Liver (tissue), 8 donors: ENCODE measurements at regions not wholly inside any gene's neighbourhood (a gene's known extent, or its start where the extent isn't known, plus 50 kb on each side); places are given as distances from the start of the nearest gene placed in this dataset.
"Not testable (repeated sequence)": the region's sequence is repeated elsewhere in the genome, so short reads cannot be mapped to it uniquely, and the experiment has no call there.

Experiments used
- DNase-seq: peaks from one replicate; pipeline ENCODE4 v3.0.0-alpha.2; 2017; ENCODE audit warnings: low spot score
- H3K27ac ChIP-seq, 2 donors: one replicate each; pipeline ENCODE4 v1.7.0; 2013; ENCODE audit warnings: inconsistent platforms in 2 of 2, low read length in 2 of 2, control low read depth in 1 of 2, low read depth in 1 of 2, mild to moderate bottlenecking in 1 of 2
- H3K27me3 ChIP-seq, 4 donors: one replicate each; pipeline versions ENCODE4 v1.6.1 to v1.7.0; 2013; ENCODE audit warnings: low read length in 3 of 4, inconsistent platforms in 1 of 4, mild to moderate bottlenecking in 1 of 4, moderate library complexity in 1 of 4; ENCODE audit not compliant: control insufficient read depth in 4 of 4, insufficient read depth in 4 of 4
- H3K36me3 ChIP-seq, 4 donors: one replicate each; pipeline versions ENCODE4 v1.6.1 to v1.7.0; 2013; ENCODE audit warnings: low read length in 3 of 4, mild to moderate bottlenecking in 3 of 4, low read depth in 1 of 4, moderate library complexity in 1 of 4; ENCODE audit not compliant: control insufficient read depth in 4 of 4, insufficient read depth in 3 of 4
- H3K4me1 ChIP-seq, 4 donors: one replicate each; pipeline versions ENCODE4 v1.6.1 to v1.7.0; 2013; ENCODE audit warnings: low read length in 3 of 4, mild to moderate bottlenecking in 3 of 4, moderate library complexity in 1 of 4; ENCODE audit not compliant: control insufficient read depth in 4 of 4, insufficient read depth in 4 of 4
- H3K4me3 ChIP-seq, 3 donors: one replicate each; pipeline versions ENCODE4 v1.6.1 to v1.7.0; 2013; ENCODE audit warnings: low read length in 3 of 3, control low read depth in 1 of 3, low read depth in 1 of 3, mild to moderate bottlenecking in 1 of 3
- H3K9ac ChIP-seq, 2 donors: one replicate each; pipeline ENCODE4 v1.7.0; 2013; ENCODE audit warnings: low read length in 2 of 2, mild to moderate bottlenecking in 2 of 2, moderate library complexity in 2 of 2, control low read depth in 1 of 2, low read depth in 1 of 2
- H3K9me3 ChIP-seq, 4 donors: one replicate each; pipeline versions ENCODE4 v1.6.1 to v1.7.0; 2013; ENCODE audit warnings: low read length in 3 of 4; ENCODE audit not compliant: control insufficient read depth in 4 of 4
- EGR1 ChIP-seq, 2 donors: IDR thresholded peaks; 2 replicates each; pipeline ENCODE4 v1.6.1; 2016 to 2018; ENCODE audit warnings: antibody characterized with exemption in 2 of 2, low read depth in 2 of 2
- FOXA2 ChIP-seq: IDR thresholded peaks from 2 replicates; pipeline ENCODE4 v1.6.1; 2016; ENCODE audit warnings: antibody characterized with exemption
- GABPA ChIP-seq, 2 donors: IDR thresholded peaks in 1 of 2; conservative IDR thresholded peaks in 1 of 2; 2 replicates each; pipeline ENCODE4 v1.6.1; 2016; ENCODE audit warnings: antibody characterized with exemption in 2 of 2, mild to moderate bottlenecking in 1 of 2, moderate library complexity in 1 of 2
- HNF4A ChIP-seq, 2 donors: conservative IDR thresholded peaks; 2 replicates each; pipeline ENCODE4 v1.6.1; 2016; ENCODE audit warnings: antibody characterized with exemption in 2 of 2, mild to moderate bottlenecking in 2 of 2
- HNF4G ChIP-seq: IDR thresholded peaks from 2 replicates; pipeline ENCODE4 v1.6.1; 2016; ENCODE audit warnings: antibody characterized with exemption
- JUND ChIP-seq, 2 donors: IDR thresholded peaks; 2 replicates each; pipeline ENCODE4 v1.6.1; 2016; ENCODE audit warnings: antibody characterized with exemption in 2 of 2
- MAX ChIP-seq: IDR thresholded peaks from 2 replicates; pipeline ENCODE4 v1.6.1; 2016; ENCODE audit warnings: antibody characterized with exemption
- NR2F2 ChIP-seq: IDR thresholded peaks from 2 replicates; pipeline ENCODE4 v1.6.1; 2016; ENCODE audit warnings: antibody characterized with exemption
- RAD21 ChIP-seq, 2 donors: IDR thresholded peaks; 2 replicates each; pipeline ENCODE4 v1.6.1; 2016; ENCODE audit warnings: antibody characterized with exemption in 2 of 2, mild to moderate bottlenecking in 2 of 2
- RXRA ChIP-seq, 2 donors: IDR thresholded peaks; 2 replicates each; pipeline ENCODE4 v1.6.1; 2017 to 2018; ENCODE audit warnings: antibody characterized with exemption in 2 of 2, mild to moderate bottlenecking in 1 of 2
- SP1 ChIP-seq: IDR thresholded peaks from 2 replicates; pipeline ENCODE4 v1.6.1; 2018; ENCODE audit warnings: antibody characterized with exemption, mild to moderate bottlenecking
- YY1 ChIP-seq: IDR thresholded peaks from 2 replicates; pipeline ENCODE4 v1.6.1; 2016; ENCODE audit warnings: antibody characterized with exemption, mild to moderate bottlenecking
- WGBS: extraction: QIAGEN DNeasy Blood & Tissue Kit; methylation state at CpG from one replicate; pipeline ENCODE4 v1.1.7; 2013; 5-methylcytosine and 5-hydroxymethylcytosine counted together
- TF ChIP-seq, protein P1 (sequence below): IDR thresholded peaks from 2 replicates; pipeline ENCODE4 v1.6.1; 2016; ENCODE audit warnings: antibody characterized with exemption
- TF ChIP-seq, protein P2 (sequence below): IDR thresholded peaks from 2 replicates; pipeline ENCODE4 v1.6.1; 2016; ENCODE audit warnings: antibody characterized with exemption, mild to moderate bottlenecking
- TF ChIP-seq, protein P3 (sequence below): IDR thresholded peaks from 2 replicates; pipeline ENCODE4 v1.6.1; 2016; ENCODE audit warnings: antibody characterized with exemption
- TF ChIP-seq, protein P4 (sequence below): fragments of 150-350 bp; IDR thresholded peaks from 2 replicates; pipeline ENCODE4 v1.5.1; 2017; ENCODE audit warnings: improper control_type of control experiment, low read depth, low read length; ENCODE audit not compliant: missing input control
- donor health status: healthy.
- donor health status: healthy.
- donor health status: healthy.
- donor health status: healthy.
- donor health status: healthy.

DNA sequence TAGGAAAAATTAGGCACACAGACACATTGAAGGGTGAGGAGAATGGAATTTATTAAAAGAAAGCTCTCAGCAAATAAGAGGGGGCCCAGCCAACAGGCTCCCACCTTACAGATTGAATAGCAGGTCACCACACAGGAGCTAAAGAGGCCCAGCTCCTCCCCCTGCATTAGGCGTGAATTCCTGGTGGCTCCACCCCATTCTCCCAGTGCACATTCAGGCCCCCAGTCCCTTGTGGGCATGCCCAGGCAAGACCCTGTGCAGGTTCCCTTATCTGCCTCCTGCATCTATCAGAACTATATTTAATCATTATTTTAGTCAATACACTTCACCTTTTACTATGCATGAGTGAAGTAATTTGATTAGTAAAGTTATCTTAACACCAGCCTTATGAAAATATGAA is 856.3 kb upstream of the NDST4 start:
- peaks cover 0 to 1% (median 0%) of the 10 kb centered on the region in 4 donors for H3K36me3 ChIP-seq
- no peak overlapping the region for H3K27ac ChIP-seq
- H3K4me1 ChIP-seq = no peaks in the 10 kb centered on the region
- H3K9ac ChIP-seq = no peak overlapping the region
- TF ChIP-seq EGR1 (IDR thresholded peaks at IDR 0.05; ENCODE audit: low read depth in 2 of 2) (no peak), GABPA (IDR thresholded peaks at IDR 0.05 in 1 of 2, conservative IDR thresholded peaks at IDR 0.05 in 1 of 2) (no peak), MAX (no peak), FOXA2 (no peak), RXRA (IDR thresholded peaks at IDR 0.05) (no peak), RAD21 (IDR thresholded peaks at IDR 0.05) (no peak), JUND (IDR thresholded peaks at IDR 0.05) (no peak), YY1 (no peak), HNF4G (no peak), HNF4A (conservative IDR thresholded peaks at IDR 0.05) (no peak), SP1 (no peak), NR2F2 (no peak)
- TF ChIP-seq, protein P1, sequence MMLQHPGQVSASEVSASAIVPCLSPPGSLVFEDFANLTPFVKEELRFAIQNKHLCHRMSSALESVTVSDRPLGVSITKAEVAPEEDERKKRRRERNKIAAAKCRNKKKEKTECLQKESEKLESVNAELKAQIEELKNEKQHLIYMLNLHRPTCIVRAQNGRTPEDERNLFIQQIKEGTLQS = no peak
- TF ChIP-seq, protein P2, sequence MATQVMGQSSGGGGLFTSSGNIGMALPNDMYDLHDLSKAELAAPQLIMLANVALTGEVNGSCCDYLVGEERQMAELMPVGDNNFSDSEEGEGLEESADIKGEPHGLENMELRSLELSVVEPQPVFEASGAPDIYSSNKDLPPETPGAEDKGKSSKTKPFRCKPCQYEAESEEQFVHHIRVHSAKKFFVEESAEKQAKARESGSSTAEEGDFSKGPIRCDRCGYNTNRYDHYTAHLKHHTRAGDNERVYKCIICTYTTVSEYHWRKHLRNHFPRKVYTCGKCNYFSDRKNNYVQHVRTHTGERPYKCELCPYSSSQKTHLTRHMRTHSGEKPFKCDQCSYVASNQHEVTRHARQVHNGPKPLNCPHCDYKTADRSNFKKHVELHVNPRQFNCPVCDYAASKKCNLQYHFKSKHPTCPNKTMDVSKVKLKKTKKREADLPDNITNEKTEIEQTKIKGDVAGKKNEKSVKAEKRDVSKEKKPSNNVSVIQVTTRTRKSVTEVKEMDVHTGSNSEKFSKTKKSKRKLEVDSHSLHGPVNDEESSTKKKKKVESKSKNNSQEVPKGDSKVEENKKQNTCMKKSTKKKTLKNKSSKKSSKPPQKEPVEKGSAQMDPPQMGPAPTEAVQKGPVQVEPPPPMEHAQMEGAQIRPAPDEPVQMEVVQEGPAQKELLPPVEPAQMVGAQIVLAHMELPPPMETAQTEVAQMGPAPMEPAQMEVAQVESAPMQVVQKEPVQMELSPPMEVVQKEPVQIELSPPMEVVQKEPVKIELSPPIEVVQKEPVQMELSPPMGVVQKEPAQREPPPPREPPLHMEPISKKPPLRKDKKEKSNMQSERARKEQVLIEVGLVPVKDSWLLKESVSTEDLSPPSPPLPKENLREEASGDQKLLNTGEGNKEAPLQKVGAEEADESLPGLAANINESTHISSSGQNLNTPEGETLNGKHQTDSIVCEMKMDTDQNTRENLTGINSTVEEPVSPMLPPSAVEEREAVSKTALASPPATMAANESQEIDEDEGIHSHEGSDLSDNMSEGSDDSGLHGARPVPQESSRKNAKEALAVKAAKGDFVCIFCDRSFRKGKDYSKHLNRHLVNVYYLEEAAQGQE = no peak
- TF ChIP-seq, protein P3, sequence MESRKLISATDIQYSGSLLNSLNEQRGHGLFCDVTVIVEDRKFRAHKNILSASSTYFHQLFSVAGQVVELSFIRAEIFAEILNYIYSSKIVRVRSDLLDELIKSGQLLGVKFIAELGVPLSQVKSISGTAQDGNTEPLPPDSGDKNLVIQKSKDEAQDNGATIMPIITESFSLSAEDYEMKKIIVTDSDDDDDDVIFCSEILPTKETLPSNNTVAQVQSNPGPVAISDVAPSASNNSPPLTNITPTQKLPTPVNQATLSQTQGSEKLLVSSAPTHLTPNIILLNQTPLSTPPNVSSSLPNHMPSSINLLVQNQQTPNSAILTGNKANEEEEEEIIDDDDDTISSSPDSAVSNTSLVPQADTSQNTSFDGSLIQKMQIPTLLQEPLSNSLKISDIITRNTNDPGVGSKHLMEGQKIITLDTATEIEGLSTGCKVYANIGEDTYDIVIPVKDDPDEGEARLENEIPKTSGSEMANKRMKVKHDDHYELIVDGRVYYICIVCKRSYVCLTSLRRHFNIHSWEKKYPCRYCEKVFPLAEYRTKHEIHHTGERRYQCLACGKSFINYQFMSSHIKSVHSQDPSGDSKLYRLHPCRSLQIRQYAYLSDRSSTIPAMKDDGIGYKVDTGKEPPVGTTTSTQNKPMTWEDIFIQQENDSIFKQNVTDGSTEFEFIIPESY = no peak
- DNase-seq = no peak
- H3K9me3 ChIP-seq = no peaks in the 10 kb centered on the region
- no peak overlapping the region for H3K4me3 ChIP-seq
- no peaks in the 10 kb centered on the region for H3K27me3 ChIP-seq
- WGBS = 71% methylated on average over 1 of the region's 1 CpG

- WGBS = 89% methylated on average over 3 of the region's 3 CpGs
- H3K9ac ChIP-seq = no peak overlapping the region
- H3K4me1 ChIP-seq = no peaks in the 10 kb centered on the region
These were observed 852.2 kb upstream of the NDST4 start for GRCh38 chr4:115965588-115965987.

DNA sequence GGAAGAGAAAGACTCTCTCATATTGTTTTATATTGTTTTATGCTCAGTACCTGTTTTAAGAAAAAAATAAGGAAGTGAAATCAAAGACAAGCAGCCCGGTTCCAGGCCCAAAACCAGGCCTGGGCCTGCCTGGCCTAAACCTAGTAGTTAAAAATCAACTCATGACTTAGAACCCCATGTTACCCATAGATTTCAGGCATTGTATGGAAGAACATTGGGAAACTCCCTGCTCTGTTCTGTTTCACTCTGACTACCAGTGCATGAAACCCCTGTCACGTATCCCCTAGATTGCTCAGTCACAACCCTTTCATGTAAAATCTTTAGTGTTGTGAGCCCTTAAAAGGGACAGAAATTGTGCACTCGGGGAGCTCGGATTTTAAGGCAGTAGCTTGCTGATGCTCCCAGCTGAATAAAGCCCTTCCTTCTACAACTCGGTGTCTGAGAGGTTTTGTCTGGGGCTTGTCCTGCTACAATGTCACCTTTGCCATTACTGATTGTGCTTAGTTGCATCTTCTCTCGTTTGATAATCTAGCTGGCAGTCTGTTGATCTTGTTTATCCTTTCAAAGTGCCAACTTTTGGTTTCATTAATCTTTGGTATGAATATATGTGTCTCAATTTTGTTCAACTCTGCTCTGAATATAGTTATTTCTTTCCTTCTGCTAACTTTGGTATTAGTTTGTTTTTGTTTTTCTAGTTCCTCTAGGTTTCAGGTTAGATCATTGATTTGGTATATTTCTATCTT is 842.8 kb upstream of the NDST4 start:
- H3K4me3 ChIP-seq, H3K9ac ChIP-seq, H3K27me3 ChIP-seq, H3K27ac ChIP-seq, H3K9me3 ChIP-seq, H3K4me1 ChIP-seq, H3K36me3 ChIP-seq, DNase-seq: not testable (repeated sequence)
- WGBS = 72% methylated on average over 6 of the region's 6 CpGs

More at GRCh38 chr4:115965588-115965987, 852.2 kb upstream of the NDST4 start:
- H3K36me3 ChIP-seq = no peaks in the 10 kb centered on the region
- TF ChIP-seq SP1 = no peak
- TF ChIP-seq, protein P4, sequence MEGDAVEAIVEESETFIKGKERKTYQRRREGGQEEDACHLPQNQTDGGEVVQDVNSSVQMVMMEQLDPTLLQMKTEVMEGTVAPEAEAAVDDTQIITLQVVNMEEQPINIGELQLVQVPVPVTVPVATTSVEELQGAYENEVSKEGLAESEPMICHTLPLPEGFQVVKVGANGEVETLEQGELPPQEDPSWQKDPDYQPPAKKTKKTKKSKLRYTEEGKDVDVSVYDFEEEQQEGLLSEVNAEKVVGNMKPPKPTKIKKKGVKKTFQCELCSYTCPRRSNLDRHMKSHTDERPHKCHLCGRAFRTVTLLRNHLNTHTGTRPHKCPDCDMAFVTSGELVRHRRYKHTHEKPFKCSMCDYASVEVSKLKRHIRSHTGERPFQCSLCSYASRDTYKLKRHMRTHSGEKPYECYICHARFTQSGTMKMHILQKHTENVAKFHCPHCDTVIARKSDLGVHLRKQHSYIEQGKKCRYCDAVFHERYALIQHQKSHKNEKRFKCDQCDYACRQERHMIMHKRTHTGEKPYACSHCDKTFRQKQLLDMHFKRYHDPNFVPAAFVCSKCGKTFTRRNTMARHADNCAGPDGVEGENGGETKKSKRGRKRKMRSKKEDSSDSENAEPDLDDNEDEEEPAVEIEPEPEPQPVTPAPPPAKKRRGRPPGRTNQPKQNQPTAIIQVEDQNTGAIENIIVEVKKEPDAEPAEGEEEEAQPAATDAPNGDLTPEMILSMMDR = no peak
- no peaks in the 10 kb centered on the region for H3K27me3 ChIP-seq
- no peak overlapping the region for H3K4me3 ChIP-seq
- H3K9me3 ChIP-seq = no peaks in the 10 kb centered on the region
- no peak for DNase-seq
- H3K27ac ChIP-seq = no peak overlapping the region
